HG03575 (cell line): ENCODE measurements at regions not wholly inside any gene's neighbourhood (a gene's known extent, or its start where the extent isn't known, plus 50 kb on each side); places are given as distances from the start of the nearest gene placed in this dataset.
"Not testable (repeated sequence)": the region's sequence is repeated elsewhere in the genome, so short reads cannot be mapped to it uniquely, and the experiment has no call there.

Experiments
- ATAC-seq: cut with Tn5 transposase; IDR thresholded peaks from one replicate; pipeline ENCODE4 v1.9.1; 2021; ENCODE audit not compliant: unreplicated experiment, insufficient number of reproducible peaks, low FRiP score; ENCODE audit errors: extremely low read depth

DNA sequence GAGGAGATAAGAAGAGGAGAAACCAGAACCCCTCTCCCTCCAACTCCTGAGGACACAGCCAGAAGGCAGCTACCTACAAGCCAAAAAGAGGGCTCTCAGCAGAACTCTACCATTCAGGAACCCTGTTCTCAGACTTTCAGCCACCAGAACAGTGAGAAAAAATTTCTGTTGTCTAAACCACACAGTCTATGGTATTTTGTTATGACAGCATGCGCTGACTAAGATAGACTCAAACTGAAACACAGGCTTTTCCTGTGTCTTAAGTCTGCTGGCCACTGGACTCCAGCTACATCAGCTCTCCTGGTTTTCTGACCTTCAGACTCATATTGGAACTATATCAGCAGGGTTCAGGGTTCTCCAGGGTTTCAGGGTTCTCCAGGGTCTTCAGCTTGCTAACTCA is 126.5 kb upstream of the TNFSF4 start:
- peak; percentile 75 for ATAC-seq

DNA sequence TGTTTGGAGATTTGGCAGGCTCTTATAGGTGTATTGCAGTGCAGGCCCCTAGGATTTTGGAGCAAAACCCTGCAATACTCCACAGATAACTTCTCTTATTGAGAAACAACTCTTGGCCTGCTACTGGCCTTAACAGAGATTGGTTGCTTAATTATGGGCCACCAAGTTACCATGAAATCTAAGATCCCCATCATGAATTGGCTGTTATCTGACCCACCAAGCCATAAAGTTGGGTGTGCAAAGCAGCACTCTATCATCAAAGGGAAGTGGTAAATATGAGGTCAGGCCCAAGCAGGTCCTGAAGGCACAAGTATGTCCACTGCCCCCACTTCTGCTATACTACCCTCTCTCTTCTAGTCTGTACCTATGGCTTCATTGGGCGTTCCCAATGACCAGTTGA is 130.0 kb upstream of the TNFSF4 start:
- ATAC-seq = no peak

DNA sequence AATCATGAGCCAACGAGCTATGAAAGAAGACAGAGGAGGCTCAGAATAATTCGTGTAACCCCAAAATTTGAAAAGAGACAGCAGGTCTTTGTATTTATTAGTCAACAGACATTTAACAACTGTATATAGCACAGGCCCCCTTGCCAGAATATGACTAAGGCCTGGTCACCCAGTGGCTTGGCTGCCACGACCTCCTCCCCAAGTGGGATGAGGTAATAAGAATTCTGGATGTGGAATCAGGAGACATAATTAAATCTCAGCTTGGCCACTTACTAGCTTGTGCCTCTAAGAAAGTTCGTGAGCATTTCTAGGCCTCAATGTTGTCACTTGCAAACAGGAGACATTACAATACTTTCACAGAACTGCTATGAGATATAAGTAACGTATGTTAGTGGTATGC is 134.2 kb upstream of the TNFSF4 start:
- no peak for ATAC-seq

DNA sequence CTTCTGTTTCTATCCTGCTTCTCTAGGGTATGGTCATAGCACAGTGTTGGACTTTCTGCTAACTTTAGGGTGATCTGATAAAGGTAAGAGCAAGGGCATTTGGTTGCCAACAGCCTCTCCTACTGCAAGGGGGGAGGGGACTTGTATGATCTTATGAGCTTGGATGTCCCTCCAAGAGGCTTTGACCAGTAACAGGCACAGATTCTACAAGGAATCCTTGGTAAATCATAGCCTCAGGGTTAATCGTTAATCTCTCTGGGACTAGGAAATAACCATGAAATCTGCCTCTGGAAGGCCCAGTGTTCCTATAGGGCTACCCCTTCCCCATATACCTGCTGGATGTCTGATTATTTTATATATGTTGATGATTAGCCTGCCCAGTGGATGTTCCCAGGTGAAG is 134.8 kb upstream of the TNFSF4 start:
- ATAC-seq = no peak

DNA sequence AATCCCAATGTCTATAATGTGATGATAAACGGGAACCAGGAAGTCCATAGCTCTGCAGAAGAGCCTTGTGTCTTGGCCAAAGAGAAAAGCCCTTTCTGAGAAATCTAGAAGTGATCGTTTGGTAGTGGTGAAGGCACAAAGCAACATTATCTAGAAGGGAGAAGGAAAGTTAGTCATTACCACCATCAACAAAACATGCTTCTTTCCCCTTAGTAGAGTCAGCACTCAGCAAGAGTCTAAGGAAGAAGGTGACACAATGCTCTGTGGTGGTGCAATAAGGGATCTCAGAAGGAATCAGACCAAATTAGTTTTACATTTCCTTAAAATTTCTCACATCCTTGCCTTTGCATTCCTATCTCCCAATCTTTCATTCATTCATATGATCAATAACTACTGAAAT is 134.4 kb upstream of the PRDX6 start:
- ATAC-seq = no peak

DNA sequence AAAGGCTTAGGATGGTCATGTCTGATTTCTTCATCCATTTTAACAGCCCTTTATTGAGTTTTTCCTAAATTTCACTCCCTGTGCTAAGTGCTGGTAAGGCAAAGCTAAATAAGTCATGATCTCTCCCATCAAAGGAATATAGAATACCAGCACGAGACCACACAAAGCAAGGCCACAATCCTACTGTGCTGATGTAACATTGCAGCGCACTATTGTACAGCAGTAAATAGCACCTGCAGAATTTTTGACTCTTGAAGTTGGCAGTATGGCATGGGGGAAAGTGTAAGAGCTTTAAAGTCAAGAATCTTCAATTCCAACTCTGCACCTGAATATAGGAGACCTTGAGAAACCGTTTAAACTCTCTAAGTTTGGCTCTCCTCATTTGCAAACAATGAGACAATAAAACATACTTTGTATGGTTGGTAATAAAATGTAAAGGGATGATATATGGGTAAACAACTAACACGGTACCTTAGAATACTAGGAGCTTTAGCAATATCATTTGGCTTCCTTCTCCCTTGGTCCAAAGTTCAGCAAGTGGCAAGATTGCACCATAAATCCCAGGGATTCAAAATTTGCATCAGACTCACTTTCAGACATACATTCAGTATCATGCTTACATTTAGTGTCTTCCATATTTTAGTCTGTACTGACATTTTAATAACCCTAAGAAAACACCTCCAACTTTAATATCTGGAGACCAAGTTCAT is 132.9 kb upstream of the PRDX6 start:
- ATAC-seq = no peak

DNA sequence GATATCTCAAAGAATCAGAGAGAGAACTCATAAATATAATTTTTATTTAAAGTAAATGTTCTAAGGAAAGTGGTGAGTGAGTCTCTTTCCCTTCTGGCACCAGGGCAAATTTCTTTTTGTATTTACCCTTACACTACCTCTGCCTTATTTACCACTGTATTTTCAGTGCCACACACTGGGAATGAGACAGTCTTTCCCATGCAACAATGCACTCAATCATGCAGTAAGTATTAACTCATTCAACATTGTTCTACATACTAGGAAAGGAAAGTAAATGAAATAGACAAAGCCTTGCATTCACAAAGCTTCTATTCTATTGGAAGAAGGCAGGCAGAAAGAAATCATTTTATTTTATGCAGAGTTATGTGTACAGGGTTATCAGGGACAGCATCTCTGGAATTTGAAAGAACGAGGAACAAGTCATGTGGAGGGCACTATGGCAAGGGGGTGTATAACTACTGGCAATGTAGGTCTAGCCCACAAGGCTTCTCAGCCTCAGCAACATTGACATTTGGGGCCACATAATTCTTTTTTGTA is 129.8 kb upstream of the PRDX6 start:
- no peak for ATAC-seq

DNA sequence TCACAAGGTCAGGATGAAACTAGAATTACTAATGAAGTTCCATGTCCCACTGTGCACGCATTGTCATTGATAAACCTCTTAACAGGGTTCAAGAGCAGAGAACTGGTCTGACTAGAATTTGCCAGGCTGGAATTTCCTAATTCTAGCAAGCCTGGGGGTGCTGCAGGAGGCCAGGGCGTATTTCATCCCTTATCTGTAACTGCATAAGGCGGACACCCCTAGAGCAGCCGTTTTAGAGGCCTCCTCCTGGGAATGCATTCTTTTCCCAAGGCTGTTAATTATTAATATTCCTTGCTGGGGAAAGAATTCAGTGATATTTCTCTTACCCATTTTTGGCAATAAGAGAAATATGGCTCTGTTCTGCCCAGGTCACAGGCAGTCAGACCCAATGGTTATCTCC is 124.5 kb upstream of the PRDX6 start:
- ATAC-seq = not testable (repeated sequence)

DNA sequence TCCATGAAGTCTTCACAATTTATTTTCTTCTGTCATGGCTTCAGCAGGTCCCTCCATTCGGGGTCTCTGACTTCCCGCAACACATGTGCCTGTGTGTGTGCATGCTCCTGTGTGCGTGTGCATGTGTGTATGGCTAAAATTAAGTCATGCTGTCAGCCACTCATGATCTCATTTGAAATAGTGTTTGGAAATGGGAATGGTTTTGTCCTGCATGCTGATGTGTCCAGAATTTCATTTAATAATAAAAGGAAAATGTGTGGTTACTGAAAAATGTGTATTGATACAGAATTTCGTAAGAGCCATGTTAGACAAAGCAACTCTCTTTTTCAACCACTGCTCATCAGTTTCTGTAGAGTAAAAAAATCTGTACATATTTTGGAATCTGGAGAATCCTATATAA is 123.8 kb upstream of the PRDX6 start:
- no peak for ATAC-seq

DNA sequence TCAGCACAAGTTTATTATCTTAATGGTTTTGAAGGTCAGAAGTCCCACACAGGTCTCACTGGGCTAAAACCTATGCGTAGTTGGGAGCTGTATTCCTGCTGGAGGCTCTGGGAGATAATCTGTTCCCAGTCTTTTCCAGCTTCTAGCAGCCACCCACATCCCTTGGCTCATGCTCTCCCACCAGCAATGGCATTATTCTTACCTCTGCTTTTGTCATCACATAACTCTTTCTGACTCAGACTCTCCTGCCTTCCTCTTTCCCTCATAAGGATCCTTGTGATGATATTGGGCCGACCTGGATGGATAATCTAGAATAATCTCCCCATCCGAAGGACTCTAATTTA is 122.2 kb upstream of the PRDX6 start:
- ATAC-seq = no peak

DNA sequence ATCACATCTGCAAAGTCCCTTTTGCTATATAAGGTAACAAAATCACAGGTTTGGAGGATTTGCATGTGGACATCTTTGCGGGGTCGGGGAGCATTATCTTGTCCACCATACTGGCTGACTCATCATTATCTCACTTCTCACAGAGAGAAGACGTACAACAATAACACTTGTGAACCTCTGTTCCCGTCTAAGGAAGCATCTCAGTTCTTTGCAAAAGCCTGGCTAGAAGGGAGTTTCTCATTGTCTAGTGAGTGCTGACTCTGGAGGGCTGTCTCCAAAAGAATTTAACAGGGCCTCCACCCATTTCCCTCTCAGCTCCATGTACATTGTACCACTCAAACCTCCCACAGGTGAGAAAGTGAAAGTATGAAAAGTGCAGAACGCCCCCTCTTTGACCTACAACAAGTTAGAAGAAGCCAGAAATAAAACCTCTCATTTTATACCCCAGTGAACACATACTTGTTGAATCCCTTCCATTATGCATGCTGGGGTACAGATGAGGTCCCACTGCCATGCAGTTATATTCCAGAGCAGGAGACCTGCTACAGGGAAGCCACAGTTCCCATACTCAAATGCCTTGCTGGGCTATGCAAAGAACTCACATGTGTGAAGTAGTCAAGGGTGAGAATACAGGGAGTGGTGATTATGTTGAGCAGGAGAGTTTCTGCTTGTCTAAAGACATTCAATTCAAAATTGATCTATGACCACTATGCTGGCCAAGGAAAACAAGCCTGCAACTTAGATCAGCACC is 121.7 kb upstream of the PRDX6 start:
- ATAC-seq = no peak

DNA sequence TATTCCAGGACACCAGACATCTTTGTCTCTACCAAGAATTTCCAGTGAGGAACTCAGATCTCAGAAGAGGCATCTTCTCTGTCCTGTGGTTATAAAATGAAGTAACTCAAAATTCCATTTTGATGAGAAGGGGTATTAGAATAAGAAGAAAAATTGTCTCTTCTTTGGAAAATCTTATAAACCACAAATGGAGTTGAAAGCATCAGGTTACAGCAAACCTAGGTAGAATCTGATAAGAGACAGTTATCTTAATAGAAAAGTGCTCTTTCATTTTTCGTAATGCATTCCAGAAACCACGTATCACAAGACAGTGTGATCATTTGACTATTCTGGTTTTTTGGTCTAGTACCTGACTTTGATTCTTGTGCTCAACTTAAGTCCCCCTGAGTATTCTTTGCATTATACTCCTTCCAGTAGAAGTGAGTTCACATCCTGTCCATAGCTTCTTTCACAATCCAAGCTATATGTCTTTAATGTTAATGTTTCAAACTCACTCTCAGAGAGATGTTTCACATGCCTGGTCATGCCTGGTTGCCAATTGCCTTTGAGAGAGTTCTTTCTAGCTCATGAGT is 120.9 kb upstream of the PRDX6 start:
- peak; percentile 40 for ATAC-seq

DNA sequence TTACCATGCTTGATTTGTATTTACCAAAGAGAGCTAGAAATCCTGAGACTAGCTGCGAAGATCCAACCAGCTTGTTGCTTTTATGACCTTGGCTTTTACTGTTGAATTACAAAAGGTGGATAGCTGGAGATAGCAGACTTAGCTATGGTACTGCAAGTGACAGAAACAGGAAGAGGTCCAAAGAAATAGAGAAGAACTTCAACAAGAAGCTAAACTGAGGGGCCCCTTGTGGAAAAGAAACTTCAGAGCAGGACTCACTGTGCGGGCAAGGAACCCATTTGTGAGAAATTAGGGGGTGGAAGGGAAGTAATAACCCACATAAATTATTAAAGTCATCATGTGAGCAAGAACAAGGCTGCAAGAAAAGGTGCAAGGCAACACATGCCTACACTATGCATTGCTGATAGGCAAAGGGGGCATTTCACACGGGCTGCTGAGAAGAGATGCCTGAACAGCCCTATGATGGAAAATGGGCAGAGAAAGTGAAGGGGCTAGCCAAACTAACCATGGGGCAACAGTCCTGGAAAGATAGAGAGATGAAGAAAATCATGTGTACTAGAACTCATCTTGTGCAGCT is 116.6 kb upstream of the PRDX6 start:
- no peak for ATAC-seq

DNA sequence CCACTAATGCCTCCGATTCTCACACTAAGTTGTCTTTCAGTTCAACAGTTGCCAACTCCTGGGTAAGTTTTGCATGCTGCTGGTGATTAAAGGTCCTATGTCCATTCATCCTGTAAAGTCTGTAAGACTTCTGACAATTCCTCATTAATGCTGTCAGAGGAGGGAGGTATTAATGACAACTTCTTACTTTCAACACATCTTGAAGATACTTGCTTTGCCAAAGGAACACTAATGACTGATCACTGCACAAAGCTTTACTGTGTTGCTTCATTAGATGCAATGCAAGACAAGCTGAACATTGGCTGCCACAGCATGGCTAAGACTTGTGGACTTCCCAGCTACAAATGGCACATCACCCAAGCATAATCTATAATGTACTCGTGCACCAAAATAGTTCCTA is 114.6 kb upstream of the PRDX6 start:
- ATAC-seq = no peak

DNA sequence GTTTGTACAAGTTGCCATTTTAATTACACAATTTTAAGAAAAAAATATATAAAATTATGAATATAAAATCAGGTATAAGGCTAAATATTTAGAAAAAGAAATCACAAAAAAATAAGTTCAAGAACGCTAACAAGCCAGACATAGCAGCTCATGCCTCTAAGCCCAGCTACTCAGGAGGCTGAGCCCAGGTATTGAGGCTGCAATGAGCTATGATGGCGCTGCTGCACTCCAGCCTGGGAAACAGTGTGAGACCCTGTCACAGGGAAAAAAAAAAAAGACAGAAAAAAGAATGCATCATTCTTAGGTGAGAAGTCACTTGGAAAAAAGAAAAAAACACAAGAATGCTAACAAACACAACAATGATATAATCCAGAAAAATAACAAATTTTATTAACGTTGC is 112.3 kb upstream of the PRDX6 start:
- no peak for ATAC-seq

DNA sequence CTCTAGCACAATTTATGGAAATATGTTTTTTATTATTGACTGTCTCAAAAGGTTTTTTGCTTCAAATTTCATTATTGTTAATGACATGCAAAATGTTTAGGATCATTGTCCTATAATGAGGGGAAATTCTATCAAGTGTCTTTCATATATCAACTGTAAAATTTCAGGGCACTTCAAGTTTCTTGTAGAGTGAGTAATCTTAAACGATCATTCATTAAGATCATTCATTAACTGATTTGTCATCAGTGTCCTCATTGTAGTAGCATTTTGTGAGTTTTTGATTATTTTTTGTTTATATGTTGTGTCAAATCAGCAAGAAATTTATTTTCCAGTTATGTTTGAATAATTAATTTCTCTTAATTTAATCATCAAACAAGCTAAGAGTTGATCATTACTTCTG is 111.8 kb upstream of the PRDX6 start:
- no peak for ATAC-seq

DNA sequence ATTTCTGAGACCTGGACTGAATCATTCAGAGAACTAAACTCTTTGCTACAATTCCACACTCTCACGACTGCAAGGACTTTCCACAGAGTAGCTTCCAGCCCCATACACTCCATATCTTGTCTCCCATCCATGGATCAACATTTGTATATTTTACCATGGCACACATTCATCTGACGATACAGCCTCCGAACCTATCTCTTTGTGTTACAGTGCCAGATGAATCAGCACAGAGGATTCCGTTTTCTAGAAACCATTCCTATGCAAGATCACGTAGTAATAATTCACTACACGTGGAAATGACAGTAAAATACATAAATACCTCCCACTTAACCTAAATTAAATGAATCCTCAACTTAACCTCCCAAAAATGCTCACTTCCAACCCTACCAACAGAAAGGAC is 110.0 kb upstream of the PRDX6 start:
- ATAC-seq = no peak

DNA sequence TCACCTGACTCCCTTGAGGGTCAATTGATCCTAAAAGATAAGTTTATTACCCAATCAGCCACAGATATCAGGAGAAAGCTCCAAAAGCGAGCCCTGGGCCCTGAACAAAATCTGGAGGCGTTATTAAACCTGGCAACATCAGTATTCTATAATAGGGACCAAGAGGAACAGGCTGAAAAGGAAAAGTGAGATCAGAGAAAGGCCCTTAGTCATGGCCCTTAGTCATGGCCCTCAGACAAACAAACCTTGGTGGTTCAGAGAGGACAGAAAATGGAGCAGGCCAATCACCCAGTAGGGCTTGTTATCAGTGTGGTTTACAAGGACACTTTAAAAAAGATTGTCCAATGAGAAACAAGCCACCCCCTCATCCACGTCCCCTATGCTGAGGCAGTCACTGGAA is 106.5 kb upstream of the PRDX6 start:
- not testable (repeated sequence) for ATAC-seq

DNA sequence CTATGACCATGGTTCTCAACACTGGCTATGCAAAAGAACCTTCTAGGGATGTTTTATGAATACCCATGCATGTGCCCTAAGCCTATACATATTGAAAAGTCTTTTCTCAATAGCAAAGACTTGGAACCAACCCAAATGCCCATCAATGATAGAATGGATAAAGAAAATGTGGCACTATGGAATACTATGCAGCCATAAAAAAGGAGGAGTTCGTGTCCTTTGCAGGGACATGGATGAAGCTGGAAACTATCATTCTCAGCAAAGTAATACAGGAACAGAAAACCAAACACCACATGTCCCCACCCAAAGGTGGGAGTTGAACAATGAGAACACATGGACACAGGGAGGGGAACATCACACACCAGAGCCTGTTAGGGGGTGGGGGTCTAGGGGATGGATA is 101.1 kb upstream of the PRDX6 start:
- not testable (repeated sequence) for ATAC-seq

DNA sequence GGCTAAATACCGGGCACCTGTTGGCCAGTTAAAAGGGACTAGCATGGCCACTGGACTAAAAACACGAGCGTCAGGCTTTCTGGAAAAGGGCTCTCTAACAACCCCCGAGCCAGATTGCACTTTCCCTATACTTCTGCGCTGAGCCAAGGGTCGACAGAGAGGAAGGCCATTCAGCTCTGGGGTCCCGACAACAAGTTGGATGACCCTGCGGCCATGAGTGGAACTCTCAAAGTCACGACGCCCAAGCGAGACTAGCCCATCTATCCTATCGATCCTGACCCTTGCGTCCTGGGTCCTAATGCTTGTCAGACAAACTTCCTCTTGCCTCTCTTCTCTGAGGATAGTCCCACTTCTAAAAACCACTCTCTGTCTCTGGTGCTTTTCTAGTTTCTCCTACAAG is 99.9 kb upstream of the PRDX6 start:
- no peak for ATAC-seq
